ENCODE measurements at regions not wholly inside any gene's neighbourhood (a gene's known extent, or its start where the extent isn't known, plus 50 kb on each side); places are given as distances from the start of the nearest gene placed in this dataset.
"Not testable (repeated sequence)": the region's sequence is repeated elsewhere in the genome, so short reads cannot be mapped to it uniquely, and the experiment has no call there.

DNA sequence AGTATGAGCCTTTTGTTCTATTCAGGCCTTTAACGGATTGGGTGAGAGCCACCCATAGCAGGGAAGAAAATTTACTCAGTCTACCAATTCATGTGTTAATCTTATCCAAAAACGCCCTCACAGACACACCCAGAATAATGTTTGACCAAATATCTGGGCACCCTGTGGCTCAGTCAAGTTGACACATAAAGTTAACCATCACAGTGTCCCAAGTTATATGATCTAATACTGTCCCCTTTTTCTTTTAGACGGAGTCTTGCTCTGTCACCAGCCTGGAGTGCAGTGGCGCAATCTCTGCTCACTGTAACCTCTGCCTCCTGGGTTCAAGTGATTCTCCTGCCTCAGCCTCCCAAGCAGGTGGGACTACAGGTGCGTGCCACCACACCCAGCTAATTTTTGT lies 83.6 kb upstream of the GRK3 start:
- TF ChIP-seq, protein P1, sequence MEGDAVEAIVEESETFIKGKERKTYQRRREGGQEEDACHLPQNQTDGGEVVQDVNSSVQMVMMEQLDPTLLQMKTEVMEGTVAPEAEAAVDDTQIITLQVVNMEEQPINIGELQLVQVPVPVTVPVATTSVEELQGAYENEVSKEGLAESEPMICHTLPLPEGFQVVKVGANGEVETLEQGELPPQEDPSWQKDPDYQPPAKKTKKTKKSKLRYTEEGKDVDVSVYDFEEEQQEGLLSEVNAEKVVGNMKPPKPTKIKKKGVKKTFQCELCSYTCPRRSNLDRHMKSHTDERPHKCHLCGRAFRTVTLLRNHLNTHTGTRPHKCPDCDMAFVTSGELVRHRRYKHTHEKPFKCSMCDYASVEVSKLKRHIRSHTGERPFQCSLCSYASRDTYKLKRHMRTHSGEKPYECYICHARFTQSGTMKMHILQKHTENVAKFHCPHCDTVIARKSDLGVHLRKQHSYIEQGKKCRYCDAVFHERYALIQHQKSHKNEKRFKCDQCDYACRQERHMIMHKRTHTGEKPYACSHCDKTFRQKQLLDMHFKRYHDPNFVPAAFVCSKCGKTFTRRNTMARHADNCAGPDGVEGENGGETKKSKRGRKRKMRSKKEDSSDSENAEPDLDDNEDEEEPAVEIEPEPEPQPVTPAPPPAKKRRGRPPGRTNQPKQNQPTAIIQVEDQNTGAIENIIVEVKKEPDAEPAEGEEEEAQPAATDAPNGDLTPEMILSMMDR (IDR thresholded peaks at IDR 0.05; ENCODE audit: control extremely low read depth in 1 of 3, insufficient read depth in 1 of 3, low read depth in 1 of 3, low read length in 3 of 3) = not testable (repeated sequence)
- not testable (repeated sequence) for TF ChIP-seq POLR2AphosphoS5 (IDR thresholded peaks at IDR 0.05; ENCODE audit: low read depth, low read length); EZH2 (IDR thresholded peaks at IDR 0.05; ENCODE audit: low read depth, low read length, severe bottlenecking); CTBP2 (IDR thresholded peaks at IDR 0.05; ENCODE audit: borderline replicate concordance, insufficient read depth, insufficient read length, low read length); RAD21 (IDR thresholded peaks at IDR 0.05 in 1 of 2, conservative IDR thresholded peaks at IDR 0.05 in 1 of 2; ENCODE audit: low read depth in 2 of 2, low read length in 2 of 2); YY1 (IDR thresholded peaks at IDR 0.05; ENCODE audit: low read depth, low read length)
- TF ChIP-seq, protein P2, sequence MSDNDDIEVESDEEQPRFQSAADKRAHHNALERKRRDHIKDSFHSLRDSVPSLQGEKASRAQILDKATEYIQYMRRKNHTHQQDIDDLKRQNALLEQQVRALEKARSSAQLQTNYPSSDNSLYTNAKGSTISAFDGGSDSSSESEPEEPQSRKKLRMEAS (IDR thresholded peaks at IDR 0.05) = not testable (repeated sequence)
- TF ChIP-seq, protein P3, sequence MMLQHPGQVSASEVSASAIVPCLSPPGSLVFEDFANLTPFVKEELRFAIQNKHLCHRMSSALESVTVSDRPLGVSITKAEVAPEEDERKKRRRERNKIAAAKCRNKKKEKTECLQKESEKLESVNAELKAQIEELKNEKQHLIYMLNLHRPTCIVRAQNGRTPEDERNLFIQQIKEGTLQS (IDR thresholded peaks at IDR 0.05; ENCODE audit: insufficient read depth, low read depth, low read length) = not testable (repeated sequence)

Data from H1 (cell line).